GM12891 (cell line): ENCODE measurements at regions not wholly inside any gene's neighbourhood (a gene's known extent, or its start where the extent isn't known, plus 50 kb on each side); places are given as distances from the start of the nearest gene placed in this dataset.
A peak's percentile ranks its signal among the peaks of the same experiment; 100 is the strongest.

Experiments
- DNase-seq: peaks from one replicate; pipeline ENCODE4 v3.0.0; 2011; ENCODE audit warnings: low spot score; ENCODE audit not compliant: insufficient read length
- FAIRE-seq: peaks from 2 replicates; lab custom pipeline; 2011; peaks lifted over from hg19 to GRCh38; lab: Jason Lieb, UNC
- PAX5 ChIP-seq: IDR thresholded peaks from 2 replicates; pipeline ENCODE4 v1.6.1; 2011; ENCODE audit warnings: low read length, moderate library complexity, mild to moderate bottlenecking; ENCODE audit not compliant: insufficient read depth, severe bottlenecking
- POLR2A ChIP-seq: IDR thresholded peaks from 2 replicates; pipeline ENCODE4 v1.6.1; 2011; ENCODE audit warnings: low read depth, low read length, control low read depth
- POLR2AphosphoS5 ChIP-seq: IDR thresholded peaks from 2 replicates; pipeline ENCODE4 v1.6.1; 2011; ENCODE audit warnings: low read depth, low read length, control low read depth
- POU2F2 ChIP-seq: IDR thresholded peaks from 2 replicates; pipeline ENCODE4 v1.6.1; 2011; ENCODE audit warnings: low read depth, mild to moderate bottlenecking, control low read depth, low read length, moderate library complexity
- SPI1 ChIP-seq: IDR thresholded peaks from 2 replicates; pipeline ENCODE4 v1.6.1; 2011; ENCODE audit warnings: low read depth, low read length, control low read depth
- TAF1 ChIP-seq: IDR thresholded peaks from 2 replicates; pipeline ENCODE4 v1.6.1; 2011; ENCODE audit warnings: low read depth, low read length, control low read depth

DNA sequence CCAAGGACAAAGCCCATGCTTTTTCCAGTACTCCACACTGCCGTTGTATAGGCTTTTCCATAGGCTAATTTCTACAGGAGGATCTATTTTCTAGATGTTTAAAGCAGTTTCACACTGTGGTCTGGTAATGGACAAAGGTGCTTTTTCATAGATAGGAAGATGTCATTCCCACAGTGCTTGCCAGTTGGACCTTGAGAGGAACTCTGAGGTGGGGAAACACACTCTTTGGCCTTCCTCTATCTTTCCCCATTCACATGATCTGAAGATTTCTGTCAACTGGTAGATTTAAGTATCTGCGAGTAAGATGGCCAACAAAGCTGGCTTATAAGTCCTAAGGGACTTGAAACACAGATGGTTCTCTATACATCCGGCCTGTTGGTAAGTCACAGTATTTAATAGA is 477.3 kb downstream of the UTRN start:
- FAIRE-seq = no peak
- DNase-seq = no peak
- TF ChIP-seq POU2F2 (no peak), SPI1 (no peak), POLR2A (no peak), TAF1 (no peak), POLR2AphosphoS5 (no peak), PAX5 (no peak)

DNA sequence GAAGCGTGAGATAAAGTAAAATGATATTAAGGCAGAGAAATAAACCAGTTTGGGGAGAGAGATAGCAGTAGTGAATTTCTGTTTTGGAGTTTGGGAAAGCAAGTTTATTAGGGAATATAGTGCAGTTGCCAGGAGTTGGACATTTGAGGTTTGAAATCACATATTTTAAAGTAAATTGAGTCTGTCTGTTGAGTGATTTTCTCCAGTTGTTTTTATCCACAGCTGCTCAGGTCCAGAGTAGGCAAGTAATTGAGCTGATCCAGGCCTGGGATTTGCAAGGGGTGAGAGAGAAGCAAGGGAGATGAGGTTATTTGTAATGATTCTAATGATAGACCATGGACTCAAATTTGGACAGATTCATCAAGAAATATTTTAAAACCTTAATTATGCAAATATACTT is 481.9 kb downstream of the UTRN start:
- TF ChIP-seq POLR2AphosphoS5 (no peak), PAX5 (no peak), POLR2A (no peak), POU2F2 (no peak), SPI1 (no peak), TAF1 (no peak)
- DNase-seq = no peak
- FAIRE-seq = no peak

DNA sequence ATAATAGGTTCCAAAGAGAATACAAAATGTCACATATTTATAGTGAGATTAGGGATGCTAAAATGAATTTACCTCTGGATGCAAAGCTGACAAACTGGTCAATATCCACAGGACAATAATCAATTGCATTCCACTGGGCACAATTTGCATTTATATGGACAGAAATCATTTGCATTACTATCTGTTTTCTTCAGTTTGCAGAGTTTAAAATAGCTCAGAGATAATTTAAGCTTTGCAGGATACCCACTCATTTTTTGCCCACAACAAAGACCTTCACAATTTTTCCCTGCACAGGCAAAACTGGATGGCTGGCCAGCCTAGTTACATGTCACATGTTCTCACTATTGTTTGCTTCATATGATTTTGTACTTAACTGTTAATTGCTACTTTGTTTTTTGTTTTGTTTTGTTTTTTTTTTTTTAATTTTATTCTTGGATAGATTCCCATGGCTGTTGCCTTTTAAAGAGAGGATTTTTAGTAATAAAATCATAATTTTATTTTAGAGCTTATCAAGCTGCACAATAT is 483.5 kb downstream of the UTRN start:
- no peak for TF ChIP-seq TAF1
- TF ChIP-seq POLR2AphosphoS5 = no peak
- TF ChIP-seq POLR2A = no peak
- TF ChIP-seq SPI1 = no peak
- TF ChIP-seq PAX5 = no peak
- TF ChIP-seq POU2F2 = no peak
- no peak for DNase-seq
- no peak for FAIRE-seq

DNA sequence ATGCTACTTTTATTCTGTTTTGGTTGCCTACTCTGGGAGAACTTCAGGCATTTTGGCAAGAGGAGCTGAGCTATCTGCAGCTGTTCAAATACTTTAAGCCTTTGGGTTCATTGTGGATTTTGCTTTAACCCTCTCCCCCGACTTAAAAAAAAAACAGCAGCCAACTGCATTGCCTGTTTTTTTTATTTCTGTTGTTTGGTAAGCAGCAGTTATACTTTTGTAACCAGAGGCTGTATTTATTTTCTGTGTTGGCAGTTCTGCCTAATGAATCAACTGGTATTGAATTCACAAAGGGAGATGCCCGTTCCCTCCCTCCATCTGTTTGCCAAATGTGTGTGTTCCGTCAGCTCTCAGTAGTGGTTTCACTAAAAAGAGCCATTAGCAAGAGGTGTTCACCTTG is 484.0 kb downstream of the UTRN start:
- FAIRE-seq (no peak), DNase-seq (no peak)
- no peak for TF ChIP-seq SPI1
- TF ChIP-seq POLR2A = no peak
- no peak for TF ChIP-seq POLR2AphosphoS5
- no peak for TF ChIP-seq POU2F2
- no peak for TF ChIP-seq PAX5
- TF ChIP-seq TAF1 = no peak

DNA sequence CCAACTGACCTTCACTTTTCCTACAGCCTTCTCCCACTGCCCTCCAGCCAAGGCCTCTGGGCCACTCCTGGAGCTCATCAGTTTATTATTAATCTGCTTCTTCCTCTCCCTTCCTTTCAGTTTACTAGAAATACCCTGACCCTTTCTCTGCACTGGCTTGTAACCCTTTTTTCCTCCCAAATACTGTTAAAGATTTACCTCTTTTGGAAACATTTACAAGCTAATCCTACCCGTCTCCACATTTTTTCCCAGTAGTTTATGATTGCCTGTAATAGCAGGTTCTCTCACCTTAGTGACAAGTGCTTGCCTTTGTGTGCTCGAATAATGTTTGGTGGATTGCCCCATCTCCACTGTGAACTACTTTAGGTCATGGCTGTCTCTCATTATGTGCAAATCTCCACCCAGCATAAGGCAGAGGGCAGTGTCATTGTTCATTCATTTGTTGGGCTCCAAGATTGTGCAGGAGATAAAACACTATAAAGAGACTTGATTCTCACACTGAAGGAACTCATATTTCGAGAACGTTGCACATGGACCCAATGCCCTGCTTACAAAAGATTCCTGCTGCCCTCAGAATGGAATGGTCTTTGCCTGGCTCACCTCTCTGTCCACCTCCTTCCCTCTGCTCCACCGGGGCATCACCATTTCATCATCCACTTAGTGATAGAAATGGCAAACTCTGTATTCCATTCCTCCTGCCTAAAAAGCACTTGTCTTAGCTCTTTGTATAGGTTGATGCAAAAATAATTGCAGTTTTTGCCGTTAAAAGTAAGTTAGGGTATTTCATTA is 491.1 kb downstream of the UTRN start:
- DNase-seq = no peak
- no peak for TF ChIP-seq PAX5
- TF ChIP-seq POU2F2 = no peak
- no peak for TF ChIP-seq POLR2A
- TF ChIP-seq POLR2AphosphoS5 = no peak
- no peak for TF ChIP-seq SPI1
- TF ChIP-seq TAF1 = no peak

DNA sequence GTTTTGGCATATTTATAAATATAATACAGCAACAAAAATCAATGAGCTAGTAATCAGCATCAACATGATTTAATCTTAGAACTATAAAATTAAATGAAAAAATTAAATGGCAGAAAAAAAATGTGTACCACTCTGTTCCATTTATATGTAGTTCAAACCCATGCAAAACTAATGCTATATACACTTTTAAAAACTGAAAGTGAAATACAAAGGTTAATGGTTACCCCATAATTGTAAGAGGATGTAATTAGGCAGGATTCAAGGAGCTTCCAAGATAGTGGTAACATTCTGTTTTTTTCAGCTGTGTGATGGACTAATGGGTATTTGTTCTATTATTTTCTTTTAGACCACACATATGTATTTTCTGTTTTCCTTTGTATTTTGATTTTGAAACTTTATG is 492.1 kb downstream of the UTRN start:
- no peak for TF ChIP-seq SPI1
- TF ChIP-seq PAX5 = no peak
- TF ChIP-seq POLR2A = no peak
- no peak for TF ChIP-seq TAF1
- no peak for TF ChIP-seq POLR2AphosphoS5
- TF ChIP-seq POU2F2 = no peak
- FAIRE-seq = no peak
- no peak for DNase-seq

More for the DNA sequence above, 491.1 kb downstream of the UTRN start:
- peak; percentile 31 for FAIRE-seq

DNA sequence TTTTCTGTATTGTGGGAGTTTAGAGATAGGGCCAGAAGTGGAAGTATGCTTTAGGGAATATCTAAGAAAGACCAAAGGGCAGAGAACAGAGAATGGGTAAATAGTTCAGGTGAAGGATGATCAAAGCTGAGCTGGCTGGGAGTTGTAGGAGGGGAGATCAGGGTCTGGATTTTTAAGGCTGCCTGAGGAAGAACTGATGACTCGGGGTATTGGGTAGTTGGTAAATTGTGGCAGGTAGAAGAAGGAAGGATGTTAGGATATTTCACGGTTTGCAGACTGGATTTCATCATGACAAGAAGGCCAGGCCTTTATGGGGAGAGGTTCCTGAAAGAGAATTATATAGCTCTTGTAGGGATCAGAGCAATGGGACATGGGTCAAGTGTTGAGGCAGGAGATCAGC is 492.9 kb downstream of the UTRN start:
- DNase-seq (no peak), FAIRE-seq (no peak)
- no peak for TF ChIP-seq POLR2AphosphoS5
- TF ChIP-seq SPI1 = no peak
- no peak for TF ChIP-seq TAF1
- TF ChIP-seq POU2F2 = no peak
- no peak for TF ChIP-seq POLR2A
- TF ChIP-seq PAX5 = no peak

DNA sequence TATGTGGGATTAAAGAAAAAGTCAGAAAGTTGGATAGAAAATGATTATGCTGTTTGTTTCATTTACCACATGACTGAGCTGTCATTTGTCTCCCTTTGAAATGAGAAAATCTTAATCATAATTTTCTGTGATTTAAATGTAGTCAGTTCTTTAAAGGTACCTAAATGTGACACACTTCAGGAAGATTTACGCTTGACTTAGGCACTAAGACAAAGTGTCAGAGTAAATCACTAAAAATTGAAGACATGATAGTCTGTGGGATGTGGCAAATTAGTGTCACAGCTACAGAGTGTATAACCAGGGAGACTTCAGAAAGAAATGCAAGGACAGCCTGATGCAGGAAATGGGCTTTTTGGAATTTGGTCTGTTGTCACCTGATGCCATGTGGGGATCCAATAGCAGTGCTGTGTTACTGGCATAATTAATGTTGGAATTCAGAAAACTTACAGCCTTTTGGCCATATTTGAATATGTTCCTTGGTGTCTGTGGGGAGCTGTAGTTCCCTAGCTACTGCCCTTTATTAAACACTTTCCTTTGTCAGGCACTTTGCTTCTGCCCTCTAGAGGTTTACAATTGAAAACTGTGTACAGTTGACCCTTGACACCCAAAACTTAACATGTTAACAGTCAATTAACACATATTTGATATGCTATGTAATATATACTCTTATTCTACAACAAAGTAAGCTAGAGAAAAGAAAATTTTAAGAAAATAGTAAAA is 493.8 kb downstream of the UTRN start:
- DNase-seq (no peak), FAIRE-seq (no peak)
- no peak for TF ChIP-seq POU2F2
- TF ChIP-seq TAF1 = no peak
- no peak for TF ChIP-seq SPI1
- no peak for TF ChIP-seq POLR2A
- no peak for TF ChIP-seq PAX5

DNA sequence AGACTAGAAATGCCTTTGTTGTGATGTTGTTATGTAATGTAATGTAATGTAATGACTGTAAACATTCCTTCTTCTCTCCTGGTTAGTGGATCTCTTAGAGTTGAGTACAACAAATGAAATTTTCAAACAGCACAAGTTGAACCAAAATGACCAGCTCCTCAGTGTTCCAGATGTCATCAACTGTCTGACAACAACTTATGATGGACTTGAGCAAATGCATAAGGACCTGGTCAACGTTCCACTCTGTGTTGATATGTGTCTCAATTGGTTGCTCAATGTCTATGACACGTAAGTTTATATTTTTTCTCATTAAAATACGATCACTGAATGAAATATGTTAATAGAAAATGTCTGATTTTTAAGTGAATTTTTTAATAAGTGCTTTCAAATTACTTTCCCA is 496.7 kb downstream of the UTRN start:
- no peak for TF ChIP-seq PAX5
- no peak for TF ChIP-seq POLR2AphosphoS5
- TF ChIP-seq TAF1 = no peak
- TF ChIP-seq POU2F2 = no peak
- no peak for TF ChIP-seq POLR2A
- no peak for TF ChIP-seq SPI1
- DNase-seq (no peak), FAIRE-seq (no peak)
